G401.6 (cell line): ENCODE measurements at regions not wholly inside any gene's neighbourhood (a gene's known extent, or its start where the extent isn't known, plus 50 kb on each side); places are given as distances from the start of the nearest gene placed in this dataset.
"Not testable (repeated sequence)": the region's sequence is repeated elsewhere in the genome, so short reads cannot be mapped to it uniquely, and the experiment has no call there.

ENCODE experiments used
- FAIRE-seq: peaks from 2 replicates; lab custom pipeline; 2012; peaks lifted over from hg19 to GRCh38; lab: Jason Lieb, UNC

GRCh38 chr10:56447613-56448012 is 86.6 kb upstream of the ZWINT start:
- FAIRE-seq: not testable (repeated sequence)

- FAIRE-seq: not testable (repeated sequence)
Measured at GRCh38 chr10:56441337-56441736, 80.3 kb upstream of the ZWINT start.
